ENCODE measurements at regions not wholly inside any gene's neighbourhood (a gene's known extent, or its start where the extent isn't known, plus 50 kb on each side); places are given as distances from the start of the nearest gene placed in this dataset.

DNA sequence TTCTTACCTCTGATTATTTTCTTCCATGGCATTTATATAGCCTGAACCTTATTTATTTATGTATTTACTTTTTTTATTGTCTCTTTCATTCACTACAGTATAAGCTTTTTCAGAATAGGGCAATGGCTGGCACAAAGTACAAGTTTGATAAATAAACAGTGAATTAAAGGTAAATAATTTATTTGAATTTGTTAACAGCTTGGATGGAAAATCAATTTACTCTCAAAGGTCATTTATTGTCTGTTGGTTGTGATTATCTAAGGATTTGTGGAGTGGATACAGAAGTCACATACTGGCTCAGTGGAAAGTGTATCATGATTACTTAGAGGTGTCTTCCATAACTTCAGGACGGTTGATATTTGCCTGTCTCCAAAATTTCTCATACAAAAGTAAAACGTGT is 2472.9 kb downstream of the PCDH7 start:
- TF ChIP-seq GATA2 (IDR thresholded peaks at IDR 0.05; ENCODE audit: low read depth, low read length) (no peak), GATA3 (IDR thresholded peaks at IDR 0.05; ENCODE audit: low read depth, low read length) (no peak)

Data from SH-SY5Y (cell line).